Prostate gland (tissue), 2 donors: ENCODE measurements at regions not wholly inside any gene's neighbourhood (a gene's known extent, or its start where the extent isn't known, plus 50 kb on each side); places are given as distances from the start of the nearest gene placed in this dataset.

Experiments
- CTCF ChIP-seq, 4 experiments: fragments of 200-600 bp in 2 of 4; fragments of 450-650 bp in 2 of 4; sonication (generic) in 2 of 4; IDR thresholded peaks; 1 replicate in 3 of 4; 2 replicates in 1 of 4; pipeline ENCODE4 v1.5.1; 2016 to 2019; ENCODE audit warnings: antibody characterized with exemption in 4 of 4, mild to moderate bottlenecking in 2 of 4, moderate library complexity in 2 of 4
- POLR2A ChIP-seq: fragments of 450-650 bp; IDR thresholded peaks from one replicate; pipeline ENCODE4 v1.6.1; 2016; ENCODE audit warnings: antibody characterized with exemption, mild to moderate bottlenecking
- POLR2AphosphoS5 ChIP-seq: sonication (generic); formaldehyde crosslinking; IDR thresholded peaks from one replicate; pipeline ENCODE4 v1.6.1; 2017; ENCODE audit warnings: antibody characterized with exemption

- TF ChIP-seq POLR2AphosphoS5 (no peak), CTCF (IDR thresholded peaks at IDR 0.05) (no peak), POLR2A (no peak)
Measured at GRCh38 chr9:13902286-13903066, 411.5 kb downstream of the NFIB start.
